ENCODE measurements at regions not wholly inside any gene's neighbourhood (a gene's known extent, or its start where the extent isn't known, plus 50 kb on each side); places are given as distances from the start of the nearest gene placed in this dataset.

GRCh38 chr6:74519163-74519562 is 686.7 kb downstream of the COL12A1 start:
- no peak for TF ChIP-seq CTCF (IDR thresholded peaks at IDR 0.05; ENCODE audit: low read length)
- TF ChIP-seq EZH2 (IDR thresholded peaks at IDR 0.05; ENCODE audit: borderline replicate concordance, low read length), result no peak
